HCT116 (cell line): ENCODE measurements at regions not wholly inside any gene's neighbourhood (a gene's known extent, or its start where the extent isn't known, plus 50 kb on each side); places are given as distances from the start of the nearest gene placed in this dataset.

ENCODE experiments used
- CTCF ChIP-seq, 3 experiments: fragments of 200-600 bp in 1 of 3; sonication (generic) in 1 of 3; IDR thresholded peaks in 2 of 3; conservative IDR thresholded peaks in 1 of 3; 2 replicates each; pipeline ENCODE4 v1.5.1; 2012 to 2017; ENCODE audit warnings: low read depth in 2 of 3, low read length in 2 of 3, antibody characterized with exemption in 1 of 3, borderline replicate concordance in 1 of 3, control low read depth in 1 of 3, mild to moderate bottlenecking in 1 of 3, mixed read lengths in 1 of 3, mixed run types in 1 of 3, moderate library complexity in 1 of 3; ENCODE audit not compliant: insufficient read depth in 1 of 3
- POLR2A ChIP-seq: IDR thresholded peaks from 2 replicates; pipeline ENCODE4 v1.7.0; 2011; ENCODE audit warnings: borderline replicate concordance; ENCODE audit not compliant: insufficient read depth, insufficient read length; ENCODE audit errors: extremely low read depth
- SP1 ChIP-seq: IDR thresholded peaks from 2 replicates; pipeline ENCODE4 v1.6.1; 2012; ENCODE audit warnings: low read depth
- ZBTB33 ChIP-seq: IDR thresholded peaks from 2 replicates; pipeline ENCODE4 v1.6.1; 2011; ENCODE audit warnings: mild to moderate bottlenecking, low read length, moderate library complexity; ENCODE audit not compliant: insufficient replicate concordance; ENCODE audit errors: extremely low read depth

DNA sequence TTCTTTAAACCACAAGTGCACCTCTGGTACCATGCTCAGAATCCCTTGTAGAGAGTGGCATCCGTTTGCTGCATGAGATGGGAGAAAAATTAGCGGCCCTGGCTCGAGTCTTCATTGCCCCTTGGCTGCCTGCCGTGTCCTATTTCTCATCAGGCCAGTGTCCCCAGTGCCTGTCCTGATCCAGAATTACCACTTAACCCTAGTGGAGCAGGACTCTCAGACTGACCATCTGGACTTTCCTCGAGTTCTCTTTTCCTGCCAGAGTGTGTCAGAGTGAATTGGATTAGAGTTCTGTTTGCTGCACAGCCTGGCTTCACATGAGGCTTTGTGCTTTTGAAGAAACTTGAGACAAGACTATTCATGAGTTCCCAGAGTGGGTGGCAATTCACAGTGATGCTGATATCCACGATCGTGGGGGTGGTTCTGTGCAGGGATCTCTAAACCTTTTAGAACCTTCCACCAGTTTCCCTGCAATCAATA is 92.6 kb downstream of the C9orf152 start:
- TF ChIP-seq POLR2A (no peak), SP1 (no peak), ZBTB33 (no peak), CTCF (IDR thresholded peaks at IDR 0.05 in 2 of 3, conservative IDR thresholded peaks at IDR 0.05 in 1 of 3; ENCODE audit: borderline replicate concordance in 1 of 3, insufficient read depth in 1 of 3, low read depth in 2 of 3, low read length in 2 of 3) (no peak)
